NCI-H146 (cell line): ENCODE measurements at regions not wholly inside any gene's neighbourhood (a gene's known extent, or its start where the extent isn't known, plus 50 kb on each side); places are given as distances from the start of the nearest gene placed in this dataset.
A peak's percentile ranks its signal among the peaks of the same experiment; 100 is the strongest.
"Not testable (repeated sequence)": the region's sequence is repeated elsewhere in the genome, so short reads cannot be mapped to it uniquely, and the experiment has no call there.

Experiments
- DNase-seq: peaks from one replicate; lab custom pipeline; 2025; lab: John Stamatoyannopoulos, UW

DNA sequence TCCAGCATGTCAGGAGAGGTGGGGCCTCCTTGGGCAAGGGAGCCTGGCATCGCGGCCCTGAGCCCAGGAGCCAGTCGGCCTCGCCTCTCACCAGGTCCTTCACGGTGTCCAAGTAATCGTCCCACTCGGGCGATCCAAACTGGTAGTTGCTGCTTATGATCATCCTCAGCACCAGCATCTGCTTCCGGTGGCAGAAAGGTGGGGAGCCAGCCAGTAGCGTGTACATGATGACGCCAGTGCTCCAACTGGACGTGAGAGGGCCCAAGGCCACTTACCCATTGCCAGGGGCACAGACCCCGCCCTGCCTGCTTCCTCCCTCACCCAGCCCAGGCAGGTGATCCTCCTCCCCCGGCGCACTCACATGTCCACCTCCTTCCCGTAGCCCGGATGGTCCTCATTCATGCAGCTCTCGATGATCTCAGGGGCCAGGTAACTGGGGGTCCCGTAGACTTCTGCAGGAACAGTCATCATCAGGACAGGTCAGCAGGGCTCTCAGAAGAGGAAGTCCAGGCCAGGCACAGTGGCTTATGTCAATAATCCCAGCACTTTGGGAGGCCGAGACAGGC lies 214.7 kb downstream of the OR4C45 start:
- no peak for DNase-seq

DNA sequence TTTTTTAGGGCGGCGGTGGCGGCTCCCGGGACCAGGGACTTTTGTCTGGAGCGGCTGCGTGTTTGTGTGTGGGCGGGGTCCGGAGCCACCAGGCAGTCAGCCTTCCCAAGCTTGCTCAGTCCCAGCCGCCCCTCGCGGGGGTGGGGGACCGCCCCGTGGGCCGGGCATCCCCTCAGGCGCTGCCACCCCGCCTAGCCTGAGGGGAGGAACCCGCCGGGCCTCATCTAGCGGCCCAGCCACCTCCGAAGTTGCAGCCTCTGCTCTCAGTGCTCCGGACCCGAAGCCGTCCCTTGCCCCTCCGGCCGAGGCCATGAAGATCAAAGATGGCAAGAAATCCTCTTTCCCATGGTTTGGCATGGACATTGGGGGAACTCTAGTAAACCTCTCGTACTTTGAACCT lies 235.2 kb downstream of the OR4C45 start:
- no peak for DNase-seq

DNA sequence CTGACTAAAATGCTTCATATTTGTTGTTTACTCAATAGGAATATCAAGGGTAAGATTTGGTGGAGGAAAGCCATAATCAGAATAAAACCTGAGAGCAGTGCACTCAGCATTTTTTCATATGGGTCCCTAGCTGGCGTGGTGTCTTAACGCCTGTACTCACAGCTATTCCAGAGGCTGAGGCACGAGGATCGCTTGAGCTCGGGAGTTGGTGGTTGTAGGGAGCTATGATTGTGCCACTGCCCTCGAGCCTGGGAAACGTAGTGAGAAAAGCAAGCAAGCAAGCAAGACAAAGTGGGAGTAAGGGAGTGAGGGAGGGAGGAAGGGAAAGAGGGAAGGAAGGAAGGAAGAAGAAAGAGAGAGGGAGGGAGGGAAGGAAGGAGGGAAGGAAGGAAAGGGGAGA lies 242.5 kb downstream of the OR4C45 start:
- DNase-seq, result no peak

DNA sequence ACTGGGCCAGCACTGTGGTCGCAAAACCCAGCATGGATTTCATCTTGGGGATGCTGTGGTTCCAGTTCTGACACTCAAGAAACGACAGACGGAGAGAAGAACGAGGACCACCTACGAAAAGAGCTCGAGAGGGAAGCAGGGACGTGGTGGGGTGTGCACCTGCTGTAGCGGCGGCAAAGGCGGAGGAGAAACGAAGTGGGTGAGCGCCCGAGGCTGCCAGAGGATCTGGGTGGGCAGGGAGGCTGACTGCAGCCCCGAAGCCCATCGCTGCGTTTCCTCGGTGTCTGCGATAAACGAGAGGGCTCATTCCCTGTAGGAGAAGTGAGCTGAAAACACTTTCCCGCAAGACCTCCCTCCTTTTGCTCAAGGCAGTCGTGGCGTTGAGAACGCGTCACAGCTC lies 246.1 kb downstream of the OR4C45 start:
- DNase-seq, result no peak

DNA sequence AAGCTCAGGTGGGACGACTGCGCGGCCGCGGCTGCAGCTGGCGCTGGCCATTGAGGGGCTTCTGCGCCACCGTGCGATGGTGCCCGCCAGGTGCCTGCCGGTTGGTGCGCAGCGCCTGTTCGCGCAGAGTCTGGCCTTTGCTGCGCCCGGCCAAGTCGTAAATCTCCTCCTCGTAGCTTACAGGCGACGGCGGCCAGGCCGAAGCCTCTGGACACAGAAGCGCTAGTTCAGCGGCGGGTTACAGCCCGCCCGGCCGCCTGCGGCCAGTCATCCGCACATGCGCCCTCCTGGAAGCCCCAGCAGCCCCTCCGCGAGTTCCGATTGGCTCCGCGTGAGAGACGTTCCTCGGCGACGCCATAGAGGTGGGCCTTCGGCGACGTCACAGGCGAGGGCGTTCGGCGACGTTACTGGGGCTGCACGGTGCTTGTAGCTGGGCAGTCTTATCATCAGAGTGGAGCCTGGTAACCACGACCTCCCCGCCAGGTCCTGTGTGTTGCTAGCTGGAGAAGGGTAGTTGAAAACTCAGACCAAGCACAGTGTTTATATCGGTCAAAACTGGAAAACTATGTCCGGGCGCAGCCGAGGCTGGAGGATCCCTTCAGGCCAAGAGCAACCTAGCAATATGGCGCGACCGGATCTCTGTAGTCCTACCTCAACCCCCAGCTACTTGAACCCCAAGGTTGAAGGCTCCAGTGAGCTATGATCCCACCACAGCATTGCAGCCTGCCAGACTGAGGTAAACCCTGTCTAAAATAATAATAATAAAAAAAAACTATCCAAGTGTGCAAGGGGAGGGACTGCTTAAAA lies 265.7 kb downstream of the OR4C45 start:
- peak; percentile 13 for DNase-seq

DNA sequence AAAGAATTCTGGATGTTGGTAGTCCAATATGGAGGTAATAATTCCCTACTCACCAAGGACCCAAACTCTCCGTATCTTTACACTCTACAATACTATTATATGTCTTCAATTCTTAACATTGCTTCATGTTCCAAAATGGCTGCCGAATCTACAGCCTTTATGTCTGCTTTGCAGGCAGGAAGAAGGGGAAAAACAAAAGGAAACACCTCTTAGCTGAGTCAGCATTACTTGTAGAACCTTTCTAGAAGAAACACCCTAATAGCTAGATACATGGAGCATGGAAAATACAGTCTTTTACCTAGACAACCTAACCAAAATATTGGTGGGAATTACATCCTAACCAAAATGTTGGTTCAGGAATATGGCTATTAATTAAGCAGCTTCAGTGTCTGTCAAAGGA lies 298.0 kb downstream of the OR4C45 start:
- not testable (repeated sequence) for DNase-seq

DNA sequence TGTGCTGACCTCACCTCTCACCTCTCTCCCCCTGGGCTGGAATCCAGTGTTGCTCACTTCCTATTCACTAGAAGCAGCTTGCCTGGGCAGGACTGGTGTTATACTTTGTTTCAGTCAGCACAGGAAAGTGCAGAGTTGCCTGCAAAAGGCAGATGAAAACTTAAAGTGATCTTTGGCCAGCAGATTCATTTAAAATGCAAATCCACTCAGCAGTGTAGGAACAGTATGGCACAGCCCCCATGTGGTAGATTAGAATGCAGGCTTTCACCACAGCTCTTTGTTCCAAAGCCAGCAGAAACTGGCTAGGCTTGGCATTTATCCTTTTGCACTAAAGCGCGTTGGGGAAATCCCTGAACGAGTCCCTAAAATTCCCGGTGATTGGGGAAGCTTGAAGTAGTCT lies 301.2 kb downstream of the OR4C45 start:
- no peak for DNase-seq

DNA sequence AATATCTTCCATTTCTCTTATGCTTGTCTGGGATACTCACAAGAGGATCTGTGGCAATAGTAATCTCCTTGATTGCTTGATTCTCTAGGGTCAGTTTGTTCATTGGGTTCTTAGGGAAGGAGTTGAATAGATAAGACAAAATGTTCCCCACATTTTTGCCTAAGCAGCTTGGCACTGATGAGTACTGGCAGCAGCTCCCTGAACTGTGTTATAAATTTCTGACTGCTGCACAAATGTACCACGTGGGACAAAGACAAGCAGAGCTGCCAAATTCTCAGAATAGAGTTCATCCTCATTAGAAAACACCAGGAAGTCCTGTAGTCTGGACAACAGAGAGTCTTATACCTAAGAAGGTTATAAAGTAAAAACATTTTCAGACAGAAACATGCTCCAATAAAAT lies 304.8 kb downstream of the OR4C45 start:
- not testable (repeated sequence) for DNase-seq

DNA sequence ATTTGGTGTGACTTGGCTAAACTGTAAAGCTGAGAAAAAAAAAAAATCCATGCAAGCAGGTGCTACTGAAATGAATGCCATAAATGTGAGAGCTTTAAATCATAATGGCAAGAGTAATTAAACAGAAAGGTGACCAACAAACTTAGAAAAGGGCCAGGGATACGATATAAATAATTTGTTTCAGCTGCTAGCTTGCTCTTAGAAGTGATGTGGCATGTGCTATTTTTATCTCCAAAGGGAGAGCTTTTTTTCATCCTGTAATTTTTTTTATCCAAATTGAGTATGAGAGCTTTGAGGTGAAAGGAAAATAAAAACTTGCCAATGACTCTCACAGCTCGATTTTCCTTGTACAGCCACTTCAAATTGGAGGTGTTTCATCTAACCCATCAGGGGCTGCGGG lies 315.3 kb downstream of the OR4C45 start:
- DNase-seq, result not testable (repeated sequence)

DNA sequence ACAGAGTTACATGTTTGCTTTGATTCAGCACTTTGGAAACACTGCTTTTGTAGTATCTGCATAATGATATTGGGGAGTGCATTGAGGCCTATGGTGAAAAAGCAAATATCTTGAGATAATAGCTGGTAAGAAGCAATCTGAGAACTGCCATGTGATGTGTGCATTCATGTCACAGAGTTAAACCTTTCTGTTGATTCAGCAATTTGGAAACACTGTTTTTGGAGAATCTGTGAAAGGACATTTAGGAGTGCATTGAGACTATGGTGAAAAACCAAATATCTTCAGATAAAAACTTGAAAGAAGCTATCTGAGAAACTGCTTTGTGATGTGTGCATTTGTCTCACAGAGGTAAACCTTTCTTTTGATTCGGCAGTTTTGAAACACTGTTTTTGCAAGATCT lies 346.8 kb downstream of the OR4C45 start:
- no peak for DNase-seq

DNA sequence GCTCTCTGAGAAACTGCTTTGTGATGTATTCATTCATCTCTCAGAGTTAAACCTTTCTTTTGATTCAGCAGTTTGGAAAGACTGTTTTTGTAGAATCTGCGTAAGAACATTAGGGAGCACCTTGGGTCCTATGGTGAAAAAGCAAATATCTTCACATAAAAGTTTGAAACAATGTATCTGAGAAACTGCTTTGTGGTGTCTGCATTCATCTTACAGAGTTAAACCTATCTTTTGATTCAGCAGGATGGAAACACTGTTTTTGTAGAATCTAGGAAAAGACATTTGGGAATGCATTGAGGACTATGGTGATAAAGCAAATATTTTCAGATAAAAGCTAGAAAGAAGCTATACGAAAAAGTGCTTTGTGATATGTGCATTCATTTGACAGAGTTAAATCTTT lies 361.3 kb downstream of the OR4C45 start:
- DNase-seq, result no peak

DNA sequence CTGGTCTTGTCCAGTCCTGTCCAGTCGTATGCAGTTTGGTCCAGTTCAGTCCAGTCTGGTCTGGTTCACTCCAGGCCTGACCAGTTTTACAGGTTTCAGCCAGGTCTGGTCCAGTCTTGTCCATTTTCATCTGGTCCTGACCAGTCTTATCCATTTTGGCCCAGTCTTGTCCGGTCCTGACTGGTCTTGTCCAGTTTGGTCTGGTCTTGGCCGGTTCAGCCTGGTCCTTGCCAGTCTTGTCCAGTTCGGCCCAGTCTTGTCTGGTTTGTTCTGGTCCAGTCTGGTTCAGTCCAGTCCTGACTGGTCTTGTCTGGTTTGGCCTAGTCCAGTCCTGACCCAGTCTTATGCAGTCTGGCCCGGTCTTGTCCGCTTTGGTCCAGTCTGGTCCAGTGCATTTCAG lies 380.2 kb downstream of the OR4C45 start:
- no peak for DNase-seq

DNA sequence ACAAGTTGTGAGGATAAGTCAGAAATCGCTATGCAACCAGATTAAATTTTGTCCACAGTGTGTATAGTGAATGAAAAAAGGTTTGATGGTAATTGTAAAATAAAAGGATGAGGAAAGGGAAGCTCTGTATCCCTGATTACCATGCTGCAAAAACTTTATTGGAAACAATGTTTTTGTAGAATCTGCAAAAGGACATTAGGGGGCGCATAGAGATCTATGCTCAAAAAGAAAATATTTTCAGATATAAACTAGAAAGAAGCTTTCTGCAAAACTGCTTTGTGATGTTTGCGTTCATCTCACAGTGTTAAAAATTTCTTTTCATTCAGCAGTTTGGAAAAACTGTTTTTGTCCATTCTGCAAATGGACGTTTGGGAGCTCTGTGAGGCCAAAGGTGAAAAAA lies 390.5 kb downstream of the OR4C45 start:
- no peak for DNase-seq
